SK-N-SH (cell line): ENCODE measurements at regions not wholly inside any gene's neighbourhood (a gene's known extent, or its start where the extent isn't known, plus 50 kb on each side); places are given as distances from the start of the nearest gene placed in this dataset.

Source experiments
- MAX ChIP-seq: IDR thresholded peaks from 2 replicates; pipeline ENCODE4 v1.4.0; 2012; ENCODE audit warnings: low read depth
- POLR2AphosphoS5 ChIP-seq: IDR thresholded peaks from 2 replicates; pipeline ENCODE4 v1.6.1; 2012; ENCODE audit warnings: low read depth, low read length
- RAD21 ChIP-seq: IDR thresholded peaks from 2 replicates; pipeline ENCODE4 v1.6.1; 2012; ENCODE audit warnings: mild to moderate bottlenecking, low read length
- RXRA ChIP-seq: IDR thresholded peaks from 2 replicates; pipeline ENCODE4 v1.4.0; 2012; ENCODE audit warnings: low read depth, mild to moderate bottlenecking, borderline replicate concordance
- TCF12 ChIP-seq: IDR thresholded peaks from 2 replicates; pipeline ENCODE4 v1.4.0; 2012
- TF ChIP-seq, protein P1 (sequence below): fragments of 200-600 bp; sonication (generic); IDR thresholded peaks from 2 replicates; pipeline ENCODE4 v1.6.1; 2017; ENCODE audit warnings: antibody characterized with exemption, mild to moderate bottlenecking, moderate library complexity

DNA sequence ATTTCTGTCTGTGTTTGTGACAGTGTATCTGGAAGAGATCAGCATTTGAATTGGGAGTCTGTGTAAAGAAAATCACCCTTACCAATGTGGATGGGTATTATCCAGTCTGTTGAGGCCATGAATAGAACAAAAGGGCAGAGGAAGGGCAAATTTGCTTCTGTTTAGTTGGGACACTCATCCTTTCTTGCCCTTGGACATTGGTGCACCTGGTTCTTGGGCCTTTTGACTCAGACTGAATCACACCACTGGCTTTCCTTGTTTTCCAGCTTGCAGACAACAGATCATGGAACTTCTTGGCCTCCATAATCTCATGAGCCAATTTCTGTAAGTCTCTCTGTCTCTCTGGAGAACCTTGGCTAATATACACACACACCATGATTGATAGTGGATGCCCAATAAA, 164.4 kb upstream of the SGO1 start:
- TF ChIP-seq POLR2AphosphoS5 (no peak), MAX (no peak), TCF12 (no peak), RXRA (no peak), RAD21 (no peak)
- TF ChIP-seq, protein P1, sequence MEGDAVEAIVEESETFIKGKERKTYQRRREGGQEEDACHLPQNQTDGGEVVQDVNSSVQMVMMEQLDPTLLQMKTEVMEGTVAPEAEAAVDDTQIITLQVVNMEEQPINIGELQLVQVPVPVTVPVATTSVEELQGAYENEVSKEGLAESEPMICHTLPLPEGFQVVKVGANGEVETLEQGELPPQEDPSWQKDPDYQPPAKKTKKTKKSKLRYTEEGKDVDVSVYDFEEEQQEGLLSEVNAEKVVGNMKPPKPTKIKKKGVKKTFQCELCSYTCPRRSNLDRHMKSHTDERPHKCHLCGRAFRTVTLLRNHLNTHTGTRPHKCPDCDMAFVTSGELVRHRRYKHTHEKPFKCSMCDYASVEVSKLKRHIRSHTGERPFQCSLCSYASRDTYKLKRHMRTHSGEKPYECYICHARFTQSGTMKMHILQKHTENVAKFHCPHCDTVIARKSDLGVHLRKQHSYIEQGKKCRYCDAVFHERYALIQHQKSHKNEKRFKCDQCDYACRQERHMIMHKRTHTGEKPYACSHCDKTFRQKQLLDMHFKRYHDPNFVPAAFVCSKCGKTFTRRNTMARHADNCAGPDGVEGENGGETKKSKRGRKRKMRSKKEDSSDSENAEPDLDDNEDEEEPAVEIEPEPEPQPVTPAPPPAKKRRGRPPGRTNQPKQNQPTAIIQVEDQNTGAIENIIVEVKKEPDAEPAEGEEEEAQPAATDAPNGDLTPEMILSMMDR: no peak
